Body of pancreas (tissue), 4 donors: ENCODE measurements at regions not wholly inside any gene's neighbourhood (a gene's known extent, or its start where the extent isn't known, plus 50 kb on each side); places are given as distances from the start of the nearest gene placed in this dataset.
A peak's percentile ranks its signal among the peaks of the same experiment; 100 is the strongest.

Experiments
- ATAC-seq: fragments of 150-250 bp; one replicate; pipeline ENCODE4 v1.9.1; 2016
- DNase-seq, 4 donors: peaks; one replicate each; pipeline ENCODE4 v3.0.0-alpha.2; 2019
- H3K27ac ChIP-seq, 4 donors: fragments of 200-600 bp; sonication (generic); 1 replicate in 3 of 4; 2 replicates in 1 of 4; pipeline versions ENCODE4 v1.5.1 to v1.6.1; 2016 to 2019; ENCODE audit warnings: mild to moderate bottlenecking in 1 of 4, mixed read lengths in 1 of 4, moderate library complexity in 1 of 4
- H3K27me3 ChIP-seq, 2 donors: fragments of 200-600 bp; sonication (generic); one replicate each; pipeline ENCODE4 v1.6.0; 2016; ENCODE audit warnings: mild to moderate bottlenecking in 1 of 2
- H3K36me3 ChIP-seq, 2 donors: fragments of 200-600 bp; sonication (generic); replicated peaks in 1 of 2; 2 replicates each; pipeline ENCODE4 v1.5.1; 2016; ENCODE audit warnings: low read depth in 2 of 2; ENCODE audit not compliant: insufficient read depth in 1 of 2
- H3K4me1 ChIP-seq: fragments of 200-600 bp; sonication (generic); one replicate; pipeline ENCODE4 v1.6.0; 2016
- H3K4me3 ChIP-seq, 2 donors: fragments of 200-600 bp; sonication (generic); 1 replicate in 1 of 2; 2 replicates in 1 of 2; pipeline ENCODE4 v1.5.1; 2016 to 2019
- H3K9me3 ChIP-seq, 3 donors: fragments of 200-600 bp; sonication (generic); 1 replicate in 2 of 3; 2 replicates in 1 of 3; pipeline ENCODE4 v1.5.1; 2016
- POLR2A ChIP-seq, 3 donors: fragments of 450-650 bp; IDR thresholded peaks; one replicate each; pipeline ENCODE4 v1.6.1; 2016; ENCODE audit warnings: antibody characterized with exemption in 3 of 3, mild to moderate bottlenecking in 2 of 3
- WGBS, 2 donors: methylation state at CpG; one replicate each; pipeline ENCODE4 v1.1.5; 2017; 5-methylcytosine and 5-hydroxymethylcytosine counted together
- intact Hi-C: fragments of 100-400 bp; cut with DNase I; formaldehyde crosslinking; loops from one replicate; pipeline ENCODE4 v1.15.1; 2023
- TF ChIP-seq, protein P1 (sequence below), 7 experiments: fragments of 450-650 bp in 4 of 7; fragments of 200-600 bp in 3 of 7; sonication (generic) in 3 of 7; IDR thresholded peaks; one replicate each; pipeline ENCODE4 v1.5.1; 2016 to 2019; ENCODE audit warnings: antibody characterized with exemption in 7 of 7

DNA sequence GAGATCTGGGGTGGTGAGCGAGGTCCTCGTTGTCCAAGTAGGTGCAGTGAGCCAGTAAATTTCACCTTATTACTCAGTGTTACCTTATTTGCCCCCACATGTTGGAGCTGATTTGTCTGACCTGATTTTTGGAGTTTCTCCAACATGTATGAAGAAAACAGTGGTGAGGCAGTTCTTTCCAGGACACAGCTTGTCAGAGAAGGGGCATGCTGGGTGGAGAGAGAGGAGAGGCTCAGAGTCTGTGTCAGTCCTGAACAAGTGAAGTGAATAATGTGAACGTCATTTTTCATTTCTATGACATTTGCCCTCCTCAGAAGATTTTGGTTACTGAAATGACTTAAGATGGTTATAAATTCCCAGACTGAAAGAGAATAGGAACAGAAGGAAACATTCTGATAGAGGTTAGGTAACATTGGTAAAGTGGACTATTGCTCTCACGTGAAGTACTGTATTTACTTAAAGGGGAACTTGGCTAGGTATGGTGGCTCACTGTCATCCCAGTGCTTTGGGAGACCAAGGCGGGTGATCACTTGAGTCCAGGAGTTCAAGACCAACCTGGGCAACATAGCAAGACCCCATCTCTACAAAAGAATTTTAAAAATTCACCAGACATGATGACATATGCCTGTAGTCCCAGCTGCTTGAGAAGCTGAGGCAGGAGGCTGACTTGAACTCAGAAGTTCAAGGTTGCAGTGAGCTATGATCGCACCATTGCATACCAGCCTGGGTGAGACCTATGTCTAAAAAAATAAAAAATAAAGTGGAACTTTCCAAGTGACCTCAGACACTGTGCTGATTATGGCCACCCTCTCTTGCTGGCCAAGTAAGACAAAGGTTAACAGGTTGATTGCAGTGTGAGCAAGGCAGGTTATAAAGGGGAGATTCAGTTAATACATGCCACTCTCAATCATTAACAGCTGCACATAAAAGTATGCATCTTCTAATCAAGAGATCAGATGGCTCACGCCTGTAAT lies 184.3 kb downstream of the EDN1 start:
- H3K4me3 ChIP-seq, result no peak overlapping the region
- peak overlapping the region in 2 of 4 donors; percentile 44 to 59 for H3K27ac ChIP-seq
- 30 to 50% methylated on average over 7 of the region's 7 CpGs for WGBS, 2 donors
- H3K9me3 ChIP-seq, result no peaks in the 10 kb centered on the region
- H3K27me3 ChIP-seq, result no peaks in the 10 kb centered on the region
- H3K36me3 ChIP-seq, result no peaks in the 10 kb centered on the region
- TF ChIP-seq, protein P1, sequence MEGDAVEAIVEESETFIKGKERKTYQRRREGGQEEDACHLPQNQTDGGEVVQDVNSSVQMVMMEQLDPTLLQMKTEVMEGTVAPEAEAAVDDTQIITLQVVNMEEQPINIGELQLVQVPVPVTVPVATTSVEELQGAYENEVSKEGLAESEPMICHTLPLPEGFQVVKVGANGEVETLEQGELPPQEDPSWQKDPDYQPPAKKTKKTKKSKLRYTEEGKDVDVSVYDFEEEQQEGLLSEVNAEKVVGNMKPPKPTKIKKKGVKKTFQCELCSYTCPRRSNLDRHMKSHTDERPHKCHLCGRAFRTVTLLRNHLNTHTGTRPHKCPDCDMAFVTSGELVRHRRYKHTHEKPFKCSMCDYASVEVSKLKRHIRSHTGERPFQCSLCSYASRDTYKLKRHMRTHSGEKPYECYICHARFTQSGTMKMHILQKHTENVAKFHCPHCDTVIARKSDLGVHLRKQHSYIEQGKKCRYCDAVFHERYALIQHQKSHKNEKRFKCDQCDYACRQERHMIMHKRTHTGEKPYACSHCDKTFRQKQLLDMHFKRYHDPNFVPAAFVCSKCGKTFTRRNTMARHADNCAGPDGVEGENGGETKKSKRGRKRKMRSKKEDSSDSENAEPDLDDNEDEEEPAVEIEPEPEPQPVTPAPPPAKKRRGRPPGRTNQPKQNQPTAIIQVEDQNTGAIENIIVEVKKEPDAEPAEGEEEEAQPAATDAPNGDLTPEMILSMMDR (IDR thresholded peaks at IDR 0.05), result no peak
- no peak for TF ChIP-seq POLR2A (IDR thresholded peaks at IDR 0.05)
- intact Hi-C loops, result no loop called here
- ATAC-seq (peak; percentile 80), DNase-seq (peak in 3 of 4 donors; percentile 19 to 23 (median 21))
- H3K4me1 ChIP-seq, result peaks cover 28% of the 10 kb centered on the region

DNA sequence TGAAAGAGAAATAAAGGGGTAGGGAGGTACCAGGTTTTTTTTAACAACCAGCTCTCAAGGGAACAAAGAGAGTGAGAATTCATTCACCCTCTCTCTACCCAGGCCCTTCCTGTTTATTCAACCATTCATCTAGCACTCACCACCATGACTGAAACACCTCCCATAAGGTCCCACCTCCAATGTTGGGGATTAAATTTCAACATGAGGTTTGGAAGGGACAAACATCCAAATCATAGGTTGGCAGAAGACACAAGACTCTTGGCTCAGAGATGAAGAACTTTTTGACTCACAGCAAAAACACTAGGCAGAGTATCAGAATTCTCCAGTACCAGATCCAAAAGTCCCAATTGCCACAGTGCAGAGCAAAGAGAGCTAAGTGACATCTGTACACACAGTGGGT lies 186.3 kb downstream of the EDN1 start:
- no peaks in the 10 kb centered on the region for H3K27me3 ChIP-seq
- TF ChIP-seq, protein P1 (IDR thresholded peaks at IDR 0.05), result no peak
- TF ChIP-seq POLR2A (IDR thresholded peaks at IDR 0.05), result no peak
- no peaks in the 10 kb centered on the region for H3K9me3 ChIP-seq
- no peak for ATAC-seq
- H3K36me3 ChIP-seq, result no peaks in the 10 kb centered on the region
- intact Hi-C loops, result no loop called here
- H3K4me3 ChIP-seq, result no peak overlapping the region
- H3K4me1 ChIP-seq, result peaks cover 28% of the 10 kb centered on the region
- no peak overlapping the region for H3K27ac ChIP-seq
- no peak for DNase-seq

DNA sequence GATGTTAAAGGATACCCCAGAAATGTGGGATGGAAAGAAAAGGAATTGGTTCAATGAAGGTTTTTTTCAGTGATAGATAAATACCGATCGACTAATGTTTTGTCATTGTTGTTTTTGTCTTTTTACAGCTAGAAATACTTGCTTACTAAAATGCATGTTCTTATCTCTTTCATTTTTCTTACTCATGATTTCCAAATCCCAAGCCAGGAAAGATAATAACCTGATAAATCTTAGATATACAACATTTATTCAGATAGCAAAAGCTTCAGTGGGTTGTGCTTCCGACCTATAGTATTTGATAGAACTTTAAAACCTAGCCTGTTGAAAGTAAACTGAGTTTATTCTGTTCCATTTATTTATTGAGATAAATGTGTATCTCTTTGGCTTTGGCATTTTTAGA lies 187.5 kb downstream of the EDN1 start:
- 72 to 77% methylated on average over 3 of the region's 3 CpGs for WGBS, 2 donors
- no peak for ATAC-seq
- no peaks in the 10 kb centered on the region for H3K9me3 ChIP-seq
- intact Hi-C loops, result no loop called here
- H3K27ac ChIP-seq, result no peak overlapping the region
- peaks cover 27% of the 10 kb centered on the region for H3K4me1 ChIP-seq
- H3K36me3 ChIP-seq, result no peaks in the 10 kb centered on the region
- no peak for DNase-seq
- no peak for TF ChIP-seq POLR2A (IDR thresholded peaks at IDR 0.05)
- TF ChIP-seq, protein P1 (IDR thresholded peaks at IDR 0.05), result no peak
- no peak overlapping the region for H3K4me3 ChIP-seq
- H3K27me3 ChIP-seq, result no peaks in the 10 kb centered on the region

DNA sequence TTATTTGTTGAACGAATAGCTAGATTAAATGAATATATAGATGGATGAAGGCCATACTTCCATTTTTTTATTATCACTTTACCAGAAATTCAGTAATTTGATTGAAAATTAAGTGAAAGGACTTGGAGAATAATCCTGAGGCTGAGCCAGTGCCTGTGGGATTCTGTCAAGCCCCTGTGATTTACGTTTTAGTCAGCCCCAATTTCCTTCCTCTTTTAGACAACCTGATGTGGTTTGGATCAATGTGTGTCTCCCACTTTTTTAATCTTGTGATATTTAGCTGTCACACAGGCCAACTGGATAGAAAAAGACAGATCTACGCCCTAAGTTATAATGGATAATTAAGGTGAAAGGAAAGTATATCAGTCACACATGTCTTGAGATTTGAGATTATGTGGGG lies 188.8 kb downstream of the EDN1 start:
- DNase-seq (no peak), ATAC-seq (no peak)
- intact Hi-C loops, result no loop called here
- peaks cover 23% of the 10 kb centered on the region for H3K4me1 ChIP-seq
- H3K27me3 ChIP-seq, result no peaks in the 10 kb centered on the region
- no peaks in the 10 kb centered on the region for H3K36me3 ChIP-seq
- H3K9me3 ChIP-seq, result no peaks in the 10 kb centered on the region
- TF ChIP-seq POLR2A (IDR thresholded peaks at IDR 0.05), result no peak
- TF ChIP-seq, protein P1 (IDR thresholded peaks at IDR 0.05), result no peak
- WGBS, 2 donors, result 79 to 84% methylated on average over 3 of the region's 3 CpGs
- no peak overlapping the region for H3K4me3 ChIP-seq
- H3K27ac ChIP-seq, result no peak overlapping the region

DNA sequence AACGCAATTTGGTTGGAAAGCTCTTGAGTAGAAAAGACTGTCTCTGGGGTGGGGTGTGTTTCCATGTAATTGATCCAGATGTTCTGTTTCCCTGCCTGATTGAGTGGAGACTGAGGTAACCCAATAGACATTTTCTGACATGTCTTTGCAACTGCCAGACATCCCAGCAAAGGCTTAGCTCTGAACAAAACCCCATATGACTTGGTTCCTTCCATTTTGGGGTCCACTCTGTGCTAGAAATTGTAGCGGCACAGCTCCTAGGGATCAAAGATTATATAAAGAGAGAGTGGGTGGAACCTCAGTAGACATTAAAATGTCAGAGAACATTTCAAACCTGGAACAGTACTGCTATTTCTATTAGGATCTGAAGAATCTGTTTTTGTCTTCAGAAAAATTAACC lies 189.3 kb downstream of the EDN1 start:
- Histone ChIP-seq H3K4me3 (no peak overlapping the region), H3K27ac (no peak overlapping the region), H3K9me3 (no peaks in the 10 kb centered on the region), H3K36me3 (no peaks in the 10 kb centered on the region), H3K27me3 (no peaks in the 10 kb centered on the region), H3K4me1 (peaks cover 18% of the 10 kb centered on the region)
- intact Hi-C loops, result no loop called here
- no peak for DNase-seq
- no peak for TF ChIP-seq POLR2A (IDR thresholded peaks at IDR 0.05)
- TF ChIP-seq, protein P1 (IDR thresholded peaks at IDR 0.05), result no peak
- WGBS, 2 donors, result 97 to 100% methylated on average over 2 of the region's 2 CpGs
- no peak for ATAC-seq
